GM18870 (cell line): ENCODE measurements at regions not wholly inside any gene's neighbourhood (a gene's known extent, or its start where the extent isn't known, plus 50 kb on each side); places are given as distances from the start of the nearest gene placed in this dataset.
"Not testable (repeated sequence)": the region's sequence is repeated elsewhere in the genome, so short reads cannot be mapped to it uniquely, and the experiment has no call there.

ENCODE experiments used
- ATAC-seq: cut with Tn5 transposase; IDR thresholded peaks from one replicate; pipeline ENCODE4 v1.9.1; 2021; ENCODE audit warnings: moderate library complexity; ENCODE audit not compliant: unreplicated experiment

DNA sequence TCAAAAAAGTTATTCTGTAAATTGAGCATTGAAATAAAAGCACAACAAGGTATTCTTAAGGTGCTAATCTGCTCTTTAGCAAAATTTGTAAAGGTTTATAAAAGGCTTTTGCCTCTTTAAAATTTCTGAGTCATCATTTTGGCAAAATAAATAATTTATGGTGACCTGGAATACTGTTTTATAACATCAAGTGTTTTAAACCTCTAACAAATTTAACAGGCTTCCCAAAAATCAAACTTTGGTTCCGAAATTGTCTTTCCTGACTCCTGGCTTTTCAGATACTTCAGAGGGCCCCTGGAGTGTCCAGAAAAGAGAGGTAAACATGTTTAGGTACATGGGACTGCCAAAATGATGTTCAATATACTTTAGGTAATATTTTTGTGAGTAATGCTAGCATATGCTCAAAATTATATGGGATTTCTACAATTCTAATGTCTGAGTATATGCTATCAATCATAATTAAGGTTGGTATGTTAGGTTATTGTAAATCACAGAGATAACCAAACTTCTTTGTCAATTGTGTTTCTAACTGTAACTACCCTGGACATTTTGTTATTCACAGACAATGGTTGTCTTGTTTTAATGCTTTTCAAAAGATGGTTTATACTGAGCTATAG, 160.3 kb upstream of the OLIG3 start:
- no peak for ATAC-seq

DNA sequence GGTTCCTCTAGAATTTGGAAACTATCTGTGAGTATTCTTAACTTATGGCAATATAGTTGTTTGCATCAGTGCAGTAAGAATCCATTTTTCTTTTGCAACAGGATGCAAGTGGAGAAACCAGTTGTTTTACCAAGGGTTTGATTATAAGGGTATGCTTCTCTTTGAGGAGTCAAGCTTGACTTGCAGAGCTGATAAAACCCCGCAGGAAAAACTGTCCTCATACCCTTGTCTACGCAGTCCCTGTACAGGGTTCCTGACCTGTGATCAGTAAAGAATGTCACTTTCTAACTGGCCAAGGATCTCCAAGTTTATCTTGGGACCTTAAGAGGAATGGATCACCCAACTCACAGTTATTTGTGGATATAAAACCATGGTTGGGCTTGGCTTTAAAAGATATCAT, 161.1 kb upstream of the OLIG3 start:
- no peak for ATAC-seq

GRCh38 chr6:137656735-137657134, 162.5 kb upstream of the OLIG3 start:
- ATAC-seq = no peak

DNA sequence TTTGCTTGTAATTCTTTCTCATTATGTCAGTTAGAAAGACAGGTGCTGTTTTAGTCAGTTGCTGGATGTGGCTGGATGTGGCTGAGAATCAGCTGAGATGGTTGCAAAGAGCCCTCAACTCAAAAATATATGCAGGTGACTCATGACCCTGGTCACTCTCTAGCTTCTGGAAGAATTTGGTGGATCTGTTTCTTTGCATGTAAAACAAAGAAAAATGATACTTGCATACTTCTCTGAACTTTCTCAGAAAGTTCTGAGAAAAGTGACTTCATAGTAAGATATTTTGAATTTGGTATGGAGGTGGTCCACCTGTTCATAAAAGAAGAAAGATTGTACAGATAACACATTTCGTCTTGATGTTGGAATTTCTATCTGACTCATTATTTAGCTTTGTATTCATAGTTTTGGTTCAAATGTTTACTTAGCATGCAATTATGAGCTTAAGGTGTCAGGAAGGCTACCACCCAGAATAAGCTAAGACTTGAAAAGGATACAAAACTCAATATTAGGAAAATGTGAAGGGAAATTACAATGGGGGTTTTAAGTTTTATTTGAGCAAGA, 163.2 kb upstream of the OLIG3 start:
- ATAC-seq = peak; percentile 41

DNA sequence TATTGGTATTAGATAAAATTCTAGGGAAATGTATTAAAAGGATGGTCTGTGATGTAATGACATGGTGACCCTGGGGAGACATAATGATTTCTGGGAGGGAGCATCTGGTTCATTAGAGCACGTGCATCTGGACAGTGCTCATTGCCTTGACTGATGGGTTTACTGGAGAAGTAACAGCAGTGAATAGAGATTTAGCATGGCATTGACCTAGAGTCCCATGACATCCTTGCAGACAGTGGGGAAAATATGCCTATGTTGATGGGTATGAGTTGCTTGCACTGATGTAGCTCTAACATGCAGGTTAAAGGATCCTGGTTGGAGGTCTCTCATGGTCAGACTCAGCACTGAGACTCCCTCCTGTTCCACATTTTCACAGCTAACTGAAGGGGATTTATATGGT, 164.1 kb upstream of the OLIG3 start:
- ATAC-seq = no peak

GRCh38 chr6:137659871-137660270, 165.7 kb upstream of the OLIG3 start:
- no peak for ATAC-seq

- no peak for ATAC-seq
Observed at GRCh38 chr6:137660296-137660731, 166.1 kb upstream of the OLIG3 start.

GRCh38 chr6:137661601-137662000, 167.4 kb upstream of the OLIG3 start:
- no peak for ATAC-seq

- no peak for ATAC-seq
Observed at GRCh38 chr6:137664183-137664582, 170.0 kb upstream of the OLIG3 start.

DNA sequence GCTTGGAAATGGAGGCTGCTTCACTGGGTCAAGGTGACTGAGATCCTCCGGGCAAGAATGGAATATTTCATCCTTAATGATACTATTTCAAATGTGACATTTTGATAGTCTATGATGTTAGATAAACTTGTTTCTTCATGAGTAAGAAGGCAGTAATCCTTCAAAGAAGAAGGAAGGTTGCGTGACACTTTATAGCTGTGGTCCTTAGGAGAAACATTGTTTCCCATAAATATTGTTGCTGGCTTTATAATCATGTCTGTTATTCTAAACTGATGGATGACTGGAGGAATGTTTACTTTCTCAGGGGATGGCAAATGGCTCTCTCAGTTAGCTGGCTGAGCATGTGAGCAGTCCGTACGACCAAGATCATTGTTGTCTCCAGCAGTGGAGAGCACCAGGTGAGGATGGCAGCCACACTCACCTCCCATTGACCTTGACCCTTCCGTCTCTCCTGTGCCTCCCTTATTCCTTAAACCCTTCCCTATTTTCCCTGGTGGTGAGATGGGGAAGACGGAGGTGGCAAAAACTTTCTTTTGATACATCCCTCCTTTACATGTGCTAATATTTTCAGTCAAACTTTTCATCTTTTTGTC, 171.2 kb upstream of the OLIG3 start:
- ATAC-seq = no peak

GRCh38 chr6:137666202-137666774, 172.1 kb upstream of the OLIG3 start:
- no peak for ATAC-seq

DNA sequence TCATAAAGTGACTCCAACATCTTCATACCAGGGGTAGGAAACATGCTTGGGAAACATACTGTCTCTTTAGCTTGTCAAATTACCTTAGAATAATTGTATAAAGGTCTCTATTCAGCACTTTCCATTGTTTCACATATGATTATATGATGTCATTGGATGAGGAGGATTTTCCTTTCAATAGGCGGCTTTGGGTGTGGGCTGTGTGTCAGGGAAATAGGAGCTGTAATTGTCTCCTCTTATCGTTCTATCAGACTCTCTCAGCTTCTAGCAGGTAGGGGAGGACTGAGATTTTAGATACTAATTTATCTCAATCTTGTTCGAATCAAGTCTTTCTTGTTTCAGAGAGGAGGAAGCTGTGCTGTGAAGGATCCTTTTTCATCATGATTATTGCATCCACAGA, 179.4 kb upstream of the OLIG3 start:
- no peak for ATAC-seq

DNA sequence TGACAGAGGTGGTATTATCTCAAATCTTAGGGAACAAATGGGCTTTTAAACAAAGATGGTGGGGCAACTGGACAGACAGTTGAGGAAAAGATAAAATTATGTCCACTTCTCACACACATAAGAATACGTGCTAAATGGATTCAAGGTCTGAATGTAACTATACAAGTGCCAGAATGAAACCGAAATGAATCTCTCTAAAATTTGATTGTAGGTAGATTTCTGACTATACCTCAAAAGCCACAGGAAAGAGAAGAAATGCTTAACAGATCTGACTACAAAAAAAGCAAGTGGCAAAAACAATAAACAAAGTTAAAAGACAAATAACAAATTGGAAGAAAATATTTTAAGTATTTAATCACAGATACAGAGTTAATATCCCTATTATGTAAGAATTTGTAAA, 182.7 kb upstream of the OLIG3 start:
- ATAC-seq = peak; percentile 66

DNA sequence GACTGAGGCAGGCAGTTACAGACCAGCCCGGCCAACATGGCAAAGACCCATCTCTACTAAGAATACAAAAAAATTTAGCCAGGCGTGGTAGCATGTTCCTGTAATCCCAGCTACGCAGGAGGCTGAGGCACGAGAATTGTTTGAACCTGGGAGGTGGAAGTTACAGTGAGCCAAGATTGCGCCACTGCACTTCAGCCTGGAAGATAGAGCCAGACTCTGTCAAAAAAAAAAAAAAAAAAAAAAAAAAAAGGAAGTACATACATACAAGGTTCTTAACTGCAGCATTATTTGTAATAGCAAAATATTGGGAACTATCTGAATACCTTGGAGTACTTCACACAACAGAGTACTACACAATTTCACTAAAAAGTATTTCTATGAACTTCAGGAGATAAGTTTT, 183.5 kb upstream of the OLIG3 start:
- no peak for ATAC-seq

DNA sequence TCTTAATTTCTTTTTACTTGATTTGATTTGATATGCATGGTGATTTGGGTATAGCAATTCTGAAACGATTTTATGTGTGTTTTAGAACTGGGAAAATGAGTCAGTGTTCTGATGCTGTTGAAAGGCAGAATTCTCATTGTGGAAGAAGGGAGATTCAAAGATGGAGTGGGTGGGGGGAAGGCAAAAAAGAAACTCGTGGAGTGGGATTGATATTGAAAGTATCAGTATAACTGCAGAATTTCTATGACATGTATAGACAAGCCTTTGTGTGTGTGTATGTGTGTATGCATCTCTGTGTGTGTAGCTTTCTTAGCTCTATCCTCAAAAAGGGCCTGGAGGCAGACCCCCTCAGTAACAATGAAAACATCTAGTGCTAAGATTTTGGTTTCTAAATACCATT, 184.3 kb upstream of the OLIG3 start:
- ATAC-seq = no peak

DNA sequence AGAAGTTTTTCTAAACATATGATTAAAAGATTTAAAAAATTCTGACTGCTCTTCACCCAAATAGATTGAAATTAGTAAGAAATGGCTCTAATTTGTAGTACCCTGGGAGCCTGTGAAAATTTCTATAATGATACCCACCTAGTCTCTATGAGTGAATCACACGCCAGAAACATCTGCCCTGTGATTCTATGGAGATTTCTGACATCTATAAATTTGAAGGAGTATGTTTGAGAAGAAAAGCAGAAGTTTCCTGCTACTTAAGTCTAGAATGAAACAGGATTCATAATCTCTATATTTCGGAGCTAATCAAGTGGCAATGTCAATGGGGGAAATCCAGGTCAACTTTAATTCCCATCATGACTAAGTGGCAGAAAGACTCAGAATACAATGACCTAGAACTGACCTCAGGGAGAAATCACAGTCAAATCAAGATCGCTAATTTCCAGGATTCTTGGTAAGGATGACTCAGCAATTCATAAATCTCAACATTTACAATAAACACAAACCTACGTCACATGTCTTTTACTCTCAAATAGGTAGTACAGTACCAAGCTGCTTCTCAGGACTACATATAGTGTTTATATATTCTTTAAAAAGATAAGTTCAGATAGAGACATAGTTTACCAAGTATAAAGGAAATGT, 186.2 kb upstream of the TNFAIP3 start:
- ATAC-seq = peak; percentile 39

- ATAC-seq = no peak
Observed at GRCh38 chr6:137681445-137682009, 185.5 kb upstream of the TNFAIP3 start.

GRCh38 chr6:137682658-137683057, 184.4 kb upstream of the TNFAIP3 start:
- ATAC-seq = not testable (repeated sequence)

DNA sequence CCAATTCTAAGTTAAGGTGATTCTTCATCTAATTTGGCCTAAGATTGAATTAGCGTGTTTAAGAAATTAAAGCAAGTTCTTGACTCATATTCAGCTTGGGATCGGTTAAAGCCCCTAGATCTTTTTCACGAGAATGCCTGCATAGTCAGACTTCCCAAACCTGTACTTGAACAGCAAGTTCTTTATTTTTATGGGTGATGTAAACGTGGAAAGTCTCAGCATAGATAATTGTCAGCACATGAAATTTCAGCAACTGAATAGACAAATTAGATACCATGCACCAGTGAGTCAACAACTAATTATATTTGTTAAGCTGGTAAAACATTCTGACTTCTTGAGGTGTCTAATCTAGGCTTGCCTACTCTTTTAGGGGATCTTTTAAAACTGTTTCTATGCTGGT, 183.1 kb upstream of the TNFAIP3 start:
- no peak for ATAC-seq

- ATAC-seq = no peak
Observed at GRCh38 chr6:137685798-137686375, 181.2 kb upstream of the TNFAIP3 start.

- ATAC-seq = no peak
Observed at GRCh38 chr6:137687818-137688217, 179.2 kb upstream of the TNFAIP3 start.
